GDM1 (cell line): ENCODE measurements at regions not wholly inside any gene's neighbourhood (a gene's known extent, or its start where the extent isn't known, plus 50 kb on each side); places are given as distances from the start of the nearest gene placed in this dataset.
"Not testable (repeated sequence)": the region's sequence is repeated elsewhere in the genome, so short reads cannot be mapped to it uniquely, and the experiment has no call there.

ENCODE experiments used
- DNase-seq: peaks from one replicate; lab custom pipeline; 2025; lab: John Stamatoyannopoulos, UW

DNA sequence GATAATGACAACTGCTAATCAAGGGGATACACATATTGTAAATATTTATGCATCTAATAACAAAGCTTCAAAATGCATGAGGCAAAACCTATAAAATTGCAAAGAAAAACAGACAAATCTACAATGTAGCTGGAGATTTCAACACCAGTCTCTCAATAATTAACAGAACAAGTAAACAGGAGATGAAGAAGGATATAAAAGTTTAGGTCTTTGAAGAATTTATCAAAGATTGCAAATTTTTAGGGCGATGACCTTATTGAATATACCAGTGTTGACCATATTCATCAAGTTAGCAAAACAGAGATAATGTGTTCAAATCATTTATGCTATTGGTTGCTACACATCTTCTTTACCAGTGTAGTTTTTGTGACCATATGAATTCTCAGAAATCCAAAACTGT, 237.8 kb upstream of the SGK1 start:
- no peak for DNase-seq

GRCh38 chr6:134553936-134554335, 236.0 kb upstream of the SGK1 start:
- DNase-seq = no peak

- no peak for DNase-seq
Measured at GRCh38 chr6:134551245-134551960, 233.5 kb upstream of the SGK1 start.

DNA sequence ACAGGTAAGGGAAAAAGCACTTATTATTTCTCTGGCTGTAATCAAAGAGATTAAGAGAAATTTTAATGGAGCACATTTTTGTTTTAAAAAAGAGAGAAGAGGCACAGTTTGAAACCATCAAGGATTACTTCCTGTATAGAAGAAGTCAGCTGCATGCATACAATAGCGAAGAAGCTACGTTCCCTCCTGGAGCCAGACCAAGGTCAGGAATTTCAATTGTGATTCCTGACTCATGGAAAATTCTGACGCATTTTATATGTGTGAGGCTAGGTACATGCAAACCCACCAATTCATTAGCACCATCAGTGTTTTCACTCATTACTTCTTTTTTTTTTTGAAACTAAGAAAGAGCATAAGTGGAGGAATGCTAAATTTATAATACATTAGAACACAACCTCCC, 232.7 kb upstream of the SGK1 start:
- no peak for DNase-seq

GRCh38 chr6:134549854-134550253, 231.9 kb upstream of the SGK1 start:
- no peak for DNase-seq

- DNase-seq = no peak
Measured at GRCh38 chr6:134546962-134547645, 229.2 kb upstream of the SGK1 start.

DNA sequence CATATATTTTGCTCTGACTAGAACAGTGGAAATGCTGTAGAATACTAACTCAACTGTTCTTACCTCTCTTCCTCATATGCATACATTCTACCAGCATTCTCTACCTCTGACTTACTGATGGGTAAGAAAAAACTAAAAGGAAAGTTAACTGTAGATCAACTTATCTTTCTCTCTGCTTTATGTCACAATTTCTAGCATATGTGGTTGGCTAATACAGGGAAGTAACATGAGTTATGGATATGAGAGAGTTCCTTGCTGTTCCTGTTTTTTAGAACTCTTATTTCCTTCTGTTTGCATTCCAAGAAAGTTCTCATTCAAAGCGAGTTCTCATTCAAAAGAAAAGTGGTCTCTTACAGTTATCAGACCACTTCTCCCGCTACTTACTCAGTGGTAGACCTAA, 226.8 kb upstream of the SGK1 start:
- no peak for DNase-seq

DNA sequence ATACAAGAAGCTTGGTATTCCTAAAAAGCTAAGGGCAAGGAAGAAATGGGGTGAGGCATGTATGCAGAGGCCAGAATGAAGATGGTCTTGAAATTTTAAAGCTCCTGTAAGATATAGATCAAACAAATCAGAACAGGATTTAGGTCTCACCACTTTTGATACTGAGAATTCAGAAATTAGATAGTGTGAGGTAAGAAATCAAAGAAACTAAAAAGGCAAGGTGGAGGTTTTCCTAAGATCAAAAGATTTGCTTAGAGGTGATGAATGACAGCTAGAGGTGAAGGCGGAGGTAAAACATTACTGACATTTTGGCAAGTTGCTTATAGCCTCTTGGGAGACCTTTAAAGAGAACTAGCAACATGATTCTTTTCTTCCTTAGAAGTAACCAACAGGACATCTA, 225.2 kb upstream of the SGK1 start:
- DNase-seq = no peak

- DNase-seq = no peak
Measured at GRCh38 chr6:134541001-134541400, 223.1 kb upstream of the SGK1 start.

DNA sequence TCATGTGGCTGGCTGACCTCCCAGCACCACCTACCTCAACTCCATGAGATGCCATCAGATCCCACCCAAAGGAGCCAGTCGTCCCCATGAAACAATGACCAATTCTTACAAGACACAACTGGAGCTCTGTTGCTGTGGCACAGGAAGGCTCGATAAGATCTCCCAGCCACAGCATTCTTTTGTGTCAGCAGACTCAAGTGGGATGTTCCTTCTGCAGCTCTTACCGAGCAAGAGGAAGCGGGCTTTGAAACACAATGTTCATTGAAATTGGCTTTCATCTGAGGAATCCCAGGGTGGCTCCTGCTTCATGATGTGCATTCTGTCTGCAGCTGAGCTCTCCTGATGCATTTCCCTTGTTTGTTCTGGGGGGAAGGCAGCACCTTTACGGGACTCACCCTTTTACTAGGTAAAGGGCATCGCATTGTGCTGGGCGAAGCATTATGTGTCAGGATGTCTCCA, 222.0 kb upstream of the SGK1 start:
- DNase-seq = no peak

DNA sequence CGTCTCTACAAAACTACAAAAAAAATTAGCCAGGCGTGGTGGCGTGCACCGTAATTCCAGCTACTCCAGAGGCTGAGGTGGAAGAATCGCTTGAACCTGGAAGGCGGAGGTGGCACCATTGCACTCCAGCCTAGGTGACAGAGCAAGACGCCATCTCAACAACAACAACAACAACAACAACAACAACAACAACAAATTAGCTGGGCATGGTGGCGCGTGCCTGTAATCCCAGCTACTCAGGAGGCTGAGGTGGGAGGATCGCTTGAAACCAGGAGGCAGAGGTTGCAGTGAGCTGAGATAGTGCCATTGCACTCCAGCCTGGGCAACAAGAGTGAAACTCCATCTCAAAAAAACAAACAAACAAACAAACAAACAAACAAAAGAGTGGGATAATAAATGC, 219.9 kb upstream of the SGK1 start:
- DNase-seq = not testable (repeated sequence)

DNA sequence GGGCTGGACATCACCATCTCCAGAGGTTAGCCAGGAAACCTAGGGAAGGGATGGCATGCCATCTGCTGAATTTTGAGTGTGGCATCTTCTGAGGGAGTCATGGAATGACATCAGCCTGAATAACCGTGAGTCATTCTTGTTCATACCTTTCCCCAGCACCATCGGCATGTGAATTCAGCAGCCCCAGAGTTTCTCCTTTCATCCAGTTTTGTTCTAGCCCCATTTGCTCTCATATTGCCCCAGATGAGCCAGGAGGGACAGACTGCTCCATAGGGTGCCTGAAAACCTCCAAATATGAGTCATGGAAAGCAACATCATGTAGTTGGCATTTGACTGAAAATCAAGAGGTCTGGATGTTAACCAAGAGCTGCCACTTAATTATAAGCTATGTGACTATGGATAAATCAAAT, 219.2 kb upstream of the SGK1 start:
- DNase-seq = no peak

DNA sequence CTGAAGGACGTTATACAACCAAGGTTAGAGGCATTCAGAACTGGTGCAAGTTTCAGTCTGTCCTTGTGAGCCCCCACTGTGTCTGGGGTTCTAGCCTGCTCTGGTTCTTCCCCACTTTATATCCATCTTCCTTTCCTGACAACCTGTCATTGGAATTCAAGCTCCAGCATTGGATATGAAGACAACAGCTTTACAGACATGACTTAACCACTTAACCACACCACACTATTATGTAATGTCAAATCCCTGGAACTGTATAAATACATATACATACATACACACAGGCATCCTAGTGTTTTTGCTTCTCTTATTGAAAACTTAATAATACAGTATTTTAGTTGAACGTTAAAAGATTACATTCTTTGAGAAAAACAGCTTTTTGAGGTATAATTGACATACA, 217.9 kb upstream of the SGK1 start:
- DNase-seq = no peak

DNA sequence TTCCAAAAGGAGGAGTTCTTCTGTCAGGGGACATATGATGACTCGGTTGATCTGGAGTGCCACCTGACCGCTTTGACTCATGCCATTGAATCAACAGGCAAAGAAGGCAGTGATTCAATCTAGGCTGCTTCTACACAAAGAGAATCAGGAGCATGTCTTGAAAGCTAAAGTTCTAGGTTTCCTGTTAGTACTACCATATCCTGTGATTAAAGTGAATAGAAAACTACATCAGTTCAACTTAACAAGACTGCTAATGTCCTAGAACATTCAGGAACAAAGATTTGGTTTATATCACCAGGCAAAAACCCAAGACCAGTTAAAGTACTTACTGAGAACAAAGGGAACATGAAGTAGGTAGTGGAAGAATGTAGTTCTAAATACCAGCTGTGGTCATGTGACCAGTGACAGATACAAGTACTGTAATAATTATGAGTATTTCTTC, 216.8 kb upstream of the SGK1 start:
- no peak for DNase-seq

DNA sequence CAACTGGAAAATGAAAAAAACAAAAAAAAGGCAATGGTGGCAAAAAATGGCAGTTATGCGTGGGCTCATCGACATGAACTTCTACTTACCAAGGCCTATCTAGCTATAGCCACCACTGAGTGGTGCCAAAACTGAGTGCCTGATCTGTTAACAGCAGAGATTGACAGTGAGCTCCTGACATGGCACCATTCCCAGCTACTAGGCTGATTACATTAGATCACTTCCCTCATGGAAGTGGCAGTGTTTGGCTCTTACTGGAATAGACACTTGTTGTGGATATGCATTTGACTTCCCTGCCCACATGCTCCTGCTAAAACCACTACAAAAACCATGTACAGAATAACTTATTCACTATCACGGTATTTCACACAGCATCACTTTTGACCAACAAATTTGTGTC, 216.1 kb upstream of the SGK1 start:
- no peak for DNase-seq

- DNase-seq = no peak
Measured at GRCh38 chr6:134532694-134533624, 215.0 kb upstream of the SGK1 start.

- no peak for DNase-seq
Measured at GRCh38 chr6:134531611-134532010, 213.7 kb upstream of the SGK1 start.

DNA sequence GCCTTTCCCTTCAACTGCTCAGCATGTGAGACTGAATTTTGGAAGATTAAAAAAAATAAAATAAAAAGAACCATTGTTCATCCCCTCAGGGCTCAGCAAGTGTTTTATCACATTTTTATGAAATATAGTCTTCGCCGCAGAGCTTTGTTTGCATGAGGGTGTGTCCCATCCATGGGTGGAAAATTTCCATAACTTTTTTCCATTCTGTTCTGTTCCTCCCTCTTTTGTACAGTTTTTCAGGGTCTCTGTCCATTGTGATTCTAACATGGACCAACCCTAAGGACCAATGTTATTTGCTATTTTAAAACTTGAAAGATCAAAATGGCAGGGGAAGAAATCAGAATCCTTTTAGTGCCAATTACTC, 213.3 kb upstream of the SGK1 start:
- DNase-seq = no peak

DNA sequence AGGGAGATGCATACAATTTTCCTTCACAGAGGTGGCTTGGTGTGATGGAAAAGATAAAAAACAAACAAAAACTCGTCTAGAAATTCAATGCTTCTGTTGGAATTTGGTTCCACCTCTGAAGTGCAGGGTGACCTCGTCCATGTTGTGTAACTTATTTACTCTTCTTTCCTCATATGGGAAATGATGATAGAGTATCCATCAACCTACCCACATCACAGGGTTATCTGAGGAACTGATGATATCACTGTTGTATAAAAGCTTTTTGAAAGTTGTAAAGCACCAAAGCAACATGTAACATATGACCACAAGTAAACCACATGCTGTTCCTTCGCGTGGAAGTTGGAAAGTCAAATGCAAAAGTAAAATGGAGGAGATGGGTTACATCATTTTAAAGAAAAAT, 212.0 kb upstream of the SGK1 start:
- DNase-seq = no peak

DNA sequence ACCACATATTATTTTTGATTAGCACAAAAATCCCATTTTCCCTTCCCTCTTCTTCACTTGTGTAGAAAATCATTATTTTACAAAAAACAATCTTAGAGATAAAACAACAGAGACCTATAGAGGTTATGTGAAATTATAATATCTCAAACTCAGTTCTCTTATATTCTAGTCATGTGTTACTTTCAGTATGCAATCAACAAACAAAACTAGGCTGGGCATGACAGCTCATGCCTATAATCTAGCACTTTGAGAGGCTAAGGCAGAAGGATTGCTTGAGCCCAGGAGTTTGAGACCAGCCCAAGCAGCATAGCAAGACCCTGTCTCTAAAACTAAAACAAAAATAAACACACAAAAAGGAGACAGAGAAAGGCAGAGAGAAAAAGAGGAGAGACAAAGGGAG, 211.4 kb upstream of the SGK1 start:
- no peak for DNase-seq

- DNase-seq = no peak
Measured at GRCh38 chr6:134527108-134527787, 209.3 kb upstream of the SGK1 start.

- DNase-seq = no peak
Measured at GRCh38 chr6:134525190-134525868, 207.4 kb upstream of the SGK1 start.
